ENCODE measurements at regions not wholly inside any gene's neighbourhood (a gene's known extent, or its start where the extent isn't known, plus 50 kb on each side); places are given as distances from the start of the nearest gene placed in this dataset.

GRCh38 chrX:99914635-99915034 is 495.4 kb downstream of the PCDH19 start:
- no peak overlapping the region for H3K27ac ChIP-seq
- no peaks in the 10 kb centered on the region for H3K27me3 ChIP-seq
- intact Hi-C loops (cut with DNase I), result no loop called here
- DNase-seq, result no peak
- no peak overlapping the region for H3K4me3 ChIP-seq
- H3K36me3 ChIP-seq, result no peaks in the 10 kb centered on the region
- H3K9me3 ChIP-seq, result no peaks in the 10 kb centered on the region
- H3K4me1 ChIP-seq, result no peaks in the 10 kb centered on the region
- 20 to 27% methylated on average over 2 of the region's 2 CpGs for WGBS, 2 donors
- TF ChIP-seq CTCF (IDR thresholded peaks at IDR 0.05) (no peak), POLR2A (IDR thresholded peaks at IDR 0.05) (no peak)

DNA sequence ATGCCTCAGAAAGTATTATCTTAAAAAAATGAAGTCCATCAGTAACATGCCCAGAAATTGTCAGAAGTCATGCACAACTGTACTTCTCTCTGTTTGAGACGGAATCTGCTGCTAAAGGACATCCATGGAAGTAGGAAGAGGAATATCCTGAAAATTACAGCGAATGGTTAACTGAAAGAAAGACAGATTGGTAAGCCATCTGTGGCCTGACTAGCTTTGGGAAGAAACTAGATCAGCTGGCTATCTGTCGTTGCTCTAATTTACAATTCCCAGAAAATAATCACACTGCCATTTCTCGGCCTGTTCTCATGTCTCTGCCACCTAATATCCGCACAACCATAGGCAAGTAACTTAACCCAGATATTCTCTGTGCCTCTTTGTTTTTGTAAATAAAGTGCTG is 496.5 kb downstream of the PCDH19 start:
- TF ChIP-seq POLR2A (IDR thresholded peaks at IDR 0.05) (no peak), CTCF (IDR thresholded peaks at IDR 0.05) (no peak)
- DNase-seq, result no peak

DNA sequence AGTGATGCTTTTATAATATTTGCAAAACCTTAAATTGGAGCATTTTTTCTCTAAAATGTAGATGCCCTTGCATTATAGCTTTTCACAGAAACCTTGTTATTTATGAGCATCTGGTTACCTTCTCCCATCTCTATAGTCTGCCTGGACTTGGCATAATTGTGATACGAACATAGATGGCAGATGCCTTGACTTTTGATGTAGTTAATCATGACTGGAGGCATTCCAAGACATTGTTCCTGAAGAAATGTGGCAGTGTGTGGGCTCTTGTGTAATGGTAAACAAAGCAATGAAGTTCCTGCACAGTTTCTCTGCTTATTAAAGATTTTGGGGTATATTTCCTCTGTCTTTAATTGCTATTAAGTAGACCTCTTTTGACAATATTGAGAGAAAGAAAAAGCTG is 500.1 kb downstream of the PCDH19 start:
- intact Hi-C loops (cut with DNase I), result no loop called here
- DNase-seq, result no peak
- Histone ChIP-seq H3K4me1 (no peaks in the 10 kb centered on the region), H3K27me3 (no peaks in the 10 kb centered on the region), H3K9me3 (no peaks in the 10 kb centered on the region), H3K27ac (no peak overlapping the region), H3K4me3 (no peak overlapping the region), H3K36me3 (no peaks in the 10 kb centered on the region)
- WGBS, 2 donors, result 30 to 42% methylated on average over 1 of the region's 1 CpG
- TF ChIP-seq CTCF (IDR thresholded peaks at IDR 0.05) (no peak), POLR2A (IDR thresholded peaks at IDR 0.05) (no peak)

More for the DNA sequence above, 496.5 kb downstream of the PCDH19 start:
- H3K4me3 ChIP-seq, result no peak overlapping the region
- no peak overlapping the region for H3K27ac ChIP-seq
- 71 to 83% methylated on average over 5 of the region's 5 CpGs for WGBS, 2 donors
- no peaks in the 10 kb centered on the region for H3K9me3 ChIP-seq
- no peaks in the 10 kb centered on the region for H3K27me3 ChIP-seq
- H3K36me3 ChIP-seq, result no peaks in the 10 kb centered on the region
- intact Hi-C loops (cut with DNase I), result no loop called here
- H3K4me1 ChIP-seq, result no peaks in the 10 kb centered on the region

GRCh38 chrX:99901091-99901490 is 509.0 kb downstream of the PCDH19 start:
- WGBS, 2 donors, result 28% methylated on average over 4 of the region's 4 CpGs; no CpG with 5 or more reads in 1 of the 2 donors
- Histone ChIP-seq H3K27ac (no peak overlapping the region), H3K27me3 (no peaks in the 10 kb centered on the region), H3K4me3 (no peak overlapping the region), H3K4me1 (no peaks in the 10 kb centered on the region), H3K9me3 (no peaks in the 10 kb centered on the region), H3K36me3 (no peaks in the 10 kb centered on the region)
- TF ChIP-seq POLR2A (IDR thresholded peaks at IDR 0.05) (no peak), CTCF (IDR thresholded peaks at IDR 0.05) (no peak)
- intact Hi-C loops (cut with DNase I), result no loop called here
- DNase-seq, result no peak

- H3K4me3 ChIP-seq, result no peak overlapping the region
- no peak for TF ChIP-seq POLR2A (IDR thresholded peaks at IDR 0.05)
- no peak for TF ChIP-seq CTCF (IDR thresholded peaks at IDR 0.05)
- no peak overlapping the region for H3K27ac ChIP-seq
- H3K4me1 ChIP-seq, result no peaks in the 10 kb centered on the region
- no peaks in the 10 kb centered on the region for H3K27me3 ChIP-seq
- 80 to 92% methylated on average over 18 of the region's 18 CpGs for WGBS, 2 donors
- no peaks in the 10 kb centered on the region for H3K36me3 ChIP-seq
- no peaks in the 10 kb centered on the region for H3K9me3 ChIP-seq
- intact Hi-C loops (cut with DNase I), result no loop called here
- no peak for DNase-seq
Observed at GRCh38 chrX:99887918-99888317, 522.2 kb downstream of the PCDH19 start.

All from esophagus squamous epithelium (tissue), 5 donors.